AG04450 (cell line): ENCODE measurements at regions not wholly inside any gene's neighbourhood (a gene's known extent, or its start where the extent isn't known, plus 50 kb on each side); places are given as distances from the start of the nearest gene placed in this dataset.

ENCODE experiments used
- CTCF ChIA-PET: fragments of 300-600, 350-600 bp; formaldehyde crosslinking; extraction: SDS; loops from one replicate; lab custom pipeline; 2022; ENCODE audit warnings: antibody characterized with exemption, inconsistent platforms; lab: Charles Lee
- POLR2A ChIA-PET: fragments of 350-600 bp; formaldehyde crosslinking; extraction: SDS; loops from one replicate; lab custom pipeline; 2021; ENCODE audit warnings: antibody characterized with exemption, inconsistent platforms; lab: Yijun Ruan, JAX
- DNase-seq: peaks from one replicate; pipeline ENCODE4 v3.0.0-alpha.2; 2011; ENCODE audit warnings: low read depth, low spot score
- H3K27ac ChIP-seq: one replicate; pipeline ENCODE4 v1.5.1; 2012; ENCODE audit warnings: low read depth, low read length, control low read depth
- H3K27me3 ChIP-seq: one replicate; pipeline ENCODE4 v1.6.0; 2012; ENCODE audit warnings: low read length; ENCODE audit not compliant: control insufficient read depth, insufficient read depth
- H3K4me3 ChIP-seq: 2 replicates; pipeline ENCODE4 v1.5.1; 2011; ENCODE audit warnings: mild to moderate bottlenecking, low read depth, low read length, control low read depth
- H3K9me3 ChIP-seq: 2 replicates; pipeline ENCODE4 v1.5.1; 2012; ENCODE audit warnings: low read length; ENCODE audit not compliant: control insufficient read depth, insufficient read depth
- TF ChIP-seq, protein P1 (sequence below): IDR thresholded peaks from 2 replicates; pipeline ENCODE4 v1.5.1; 2011; ENCODE audit warnings: low read depth, low read length, control low read depth, inconsistent platforms

DNA sequence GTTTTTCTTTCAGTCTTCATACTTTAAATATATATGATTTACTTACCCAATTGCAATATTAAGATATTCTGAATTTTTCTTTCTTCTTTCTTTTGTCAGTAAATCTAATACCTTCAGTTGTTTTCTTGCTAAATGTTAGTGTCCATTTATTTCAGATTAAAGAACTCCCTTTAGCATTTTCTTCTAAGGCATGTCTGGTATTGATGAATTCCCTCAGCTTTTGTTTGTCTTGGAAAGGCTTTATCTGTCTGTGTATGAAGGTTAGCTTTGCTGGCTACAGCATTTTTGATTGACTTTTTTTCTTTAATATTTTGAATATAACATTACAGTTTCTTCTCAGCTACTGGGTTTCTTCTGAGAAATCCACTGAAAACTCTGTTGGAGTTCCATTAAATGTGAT is 64.0 kb upstream of the PLSCR4 start:
- H3K9me3 ChIP-seq = no peaks in the 10 kb centered on the region
- no peak overlapping the region for H3K27ac ChIP-seq
- H3K27me3 ChIP-seq = no peaks in the 10 kb centered on the region
- ChIA-PET POLR2A (no interaction called here), CTCF (interaction anchor here (1.8 to 2.2 kb wide), 3 partner anchors 12 to 155 kb away, joined by 4 to 22 read pairs (median 12); no protein-coding TSS in a partner anchor)
- TF ChIP-seq, protein P1, sequence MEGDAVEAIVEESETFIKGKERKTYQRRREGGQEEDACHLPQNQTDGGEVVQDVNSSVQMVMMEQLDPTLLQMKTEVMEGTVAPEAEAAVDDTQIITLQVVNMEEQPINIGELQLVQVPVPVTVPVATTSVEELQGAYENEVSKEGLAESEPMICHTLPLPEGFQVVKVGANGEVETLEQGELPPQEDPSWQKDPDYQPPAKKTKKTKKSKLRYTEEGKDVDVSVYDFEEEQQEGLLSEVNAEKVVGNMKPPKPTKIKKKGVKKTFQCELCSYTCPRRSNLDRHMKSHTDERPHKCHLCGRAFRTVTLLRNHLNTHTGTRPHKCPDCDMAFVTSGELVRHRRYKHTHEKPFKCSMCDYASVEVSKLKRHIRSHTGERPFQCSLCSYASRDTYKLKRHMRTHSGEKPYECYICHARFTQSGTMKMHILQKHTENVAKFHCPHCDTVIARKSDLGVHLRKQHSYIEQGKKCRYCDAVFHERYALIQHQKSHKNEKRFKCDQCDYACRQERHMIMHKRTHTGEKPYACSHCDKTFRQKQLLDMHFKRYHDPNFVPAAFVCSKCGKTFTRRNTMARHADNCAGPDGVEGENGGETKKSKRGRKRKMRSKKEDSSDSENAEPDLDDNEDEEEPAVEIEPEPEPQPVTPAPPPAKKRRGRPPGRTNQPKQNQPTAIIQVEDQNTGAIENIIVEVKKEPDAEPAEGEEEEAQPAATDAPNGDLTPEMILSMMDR = no peak
- no peak for DNase-seq
- H3K4me3 ChIP-seq = no peak overlapping the region

DNA sequence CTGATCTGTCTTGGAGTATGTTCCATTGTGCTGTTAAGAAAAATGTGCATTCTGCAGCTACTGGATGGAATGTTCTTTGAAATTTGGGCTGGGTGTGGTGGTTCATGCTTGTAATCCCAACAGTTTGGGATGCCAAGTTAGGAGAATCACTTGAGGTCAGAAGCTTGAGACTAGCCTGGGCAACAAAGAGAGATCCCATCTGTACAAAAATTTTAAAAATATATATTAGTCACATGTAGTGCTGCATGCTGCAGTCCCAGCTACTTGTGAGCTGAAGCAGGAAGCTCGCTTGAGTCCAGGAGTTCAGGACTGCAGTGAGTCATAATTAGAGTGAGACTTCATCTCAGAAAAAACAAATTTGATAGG is 62.8 kb upstream of the PLSCR4 start:
- TF ChIP-seq, protein P1 = no peak
- H3K4me3 ChIP-seq = no peak overlapping the region
- CTCF ChIA-PET = interaction anchor here (1.0 to 2.2 kb wide), 4 partner anchors 14 to 249 kb away, joined by 4 to 22 read pairs (median 8); no protein-coding TSS in a partner anchor
- H3K9me3 ChIP-seq = no peaks in the 10 kb centered on the region
- no peak overlapping the region for H3K27ac ChIP-seq
- no peaks in the 10 kb centered on the region for H3K27me3 ChIP-seq
- POLR2A ChIA-PET = no interaction called here
- DNase-seq = peak; percentile 52

DNA sequence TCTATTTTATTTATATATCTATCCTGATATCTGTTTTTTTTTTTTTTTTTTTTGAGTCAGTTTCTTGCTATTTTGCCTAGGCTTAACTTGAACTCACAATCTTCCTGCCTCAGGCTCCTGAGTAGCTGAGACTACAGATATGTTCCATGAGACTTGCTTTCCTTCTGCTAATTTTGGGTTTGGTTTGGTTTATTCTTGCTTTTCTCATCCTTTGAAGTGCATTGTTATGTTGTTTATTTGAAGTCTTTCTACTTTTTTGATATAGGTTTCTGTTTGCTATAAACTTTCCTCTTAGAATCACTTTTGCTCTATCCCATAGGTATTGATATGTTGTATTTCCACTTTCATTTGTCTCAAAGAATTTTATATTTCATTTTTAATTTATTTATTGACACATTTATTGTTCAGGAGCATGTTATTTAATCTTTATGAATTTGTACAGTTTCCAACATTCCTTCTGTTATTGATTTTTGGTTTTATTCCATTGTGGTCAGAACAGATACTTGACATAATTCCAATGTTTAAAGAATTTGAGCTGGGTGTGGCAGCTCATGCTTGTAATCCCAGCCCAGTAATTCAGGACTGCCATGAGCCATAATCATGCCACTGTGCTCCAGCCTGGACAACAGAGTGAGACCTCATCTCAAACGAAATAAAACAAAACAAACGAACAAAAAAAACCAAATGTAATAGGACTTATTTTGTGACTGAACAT is 62.3 kb upstream of the PLSCR4 start:
- Histone ChIP-seq H3K27me3 (no peaks in the 10 kb centered on the region), H3K4me3 (no peak overlapping the region), H3K27ac (no peak overlapping the region), H3K9me3 (no peaks in the 10 kb centered on the region)
- ChIA-PET POLR2A (no interaction called here), CTCF (interaction anchor here (1.0 to 2.2 kb wide), 4 partner anchors 14 to 248 kb away, joined by 4 to 22 read pairs (median 8); no protein-coding TSS in a partner anchor)
- no peak for DNase-seq
- TF ChIP-seq, protein P1 = no peak

DNA sequence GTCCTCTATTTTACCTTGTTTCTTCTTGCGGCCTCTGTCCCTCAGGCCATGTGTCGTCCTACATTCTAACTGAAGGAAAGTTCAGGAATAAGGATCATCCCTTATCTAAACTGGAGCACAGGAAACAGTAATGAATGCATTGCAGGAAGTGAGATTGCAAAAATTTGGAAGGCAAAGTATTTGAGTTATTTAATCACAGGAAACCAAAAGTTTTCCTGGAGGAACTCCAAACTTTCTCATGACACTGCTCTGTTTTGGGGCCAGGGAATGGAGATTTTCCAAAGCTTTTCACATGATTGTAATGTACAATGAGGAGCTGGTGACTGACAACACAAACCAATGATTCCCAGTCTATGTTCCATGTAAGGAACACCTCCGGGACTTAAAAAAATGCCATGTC is 57.8 kb upstream of the PLSCR4 start:
- Histone ChIP-seq H3K9me3 (no peaks in the 10 kb centered on the region), H3K27ac (peak overlapping the region; percentile 76), H3K27me3 (no peaks in the 10 kb centered on the region), H3K4me3 (no peak overlapping the region)
- POLR2A ChIA-PET = no interaction called here
- TF ChIP-seq, protein P1 = no peak
- DNase-seq = peak; percentile 41
- CTCF ChIA-PET = interaction anchor here (0.9 to 1.9 kb wide), 2 partner anchors 18 to 120 kb away, joined by 3 to 7 read pairs; no protein-coding TSS in a partner anchor

DNA sequence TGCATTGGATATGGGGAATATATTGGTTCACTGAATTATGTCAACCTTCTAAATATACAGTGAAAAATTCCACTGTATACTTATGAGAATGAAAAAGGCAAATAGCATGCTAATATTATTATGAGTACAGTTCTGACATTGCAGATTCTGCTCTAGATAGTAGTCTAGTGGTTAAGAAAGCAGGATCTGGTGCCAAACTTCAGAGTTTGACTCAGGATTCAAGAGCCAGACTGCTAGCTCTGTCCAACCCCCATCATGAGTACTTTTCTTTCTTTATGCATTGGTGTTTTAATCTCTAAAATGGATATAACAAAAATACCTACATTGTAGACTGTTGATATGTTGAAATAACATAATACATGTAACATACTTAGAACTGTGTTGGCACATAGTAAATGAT is 57.3 kb upstream of the PLSCR4 start:
- no peaks in the 10 kb centered on the region for H3K27me3 ChIP-seq
- H3K9me3 ChIP-seq = no peaks in the 10 kb centered on the region
- CTCF ChIA-PET = interaction anchor here (0.9 to 1.9 kb wide), 2 partner anchors 19 to 120 kb away, joined by 3 to 7 read pairs; no protein-coding TSS in a partner anchor
- H3K4me3 ChIP-seq = no peak overlapping the region
- peak; percentile 30 for DNase-seq
- TF ChIP-seq, protein P1 = no peak
- POLR2A ChIA-PET = no interaction called here
- peak overlapping the region; percentile 76 for H3K27ac ChIP-seq
